T1000 (cell line): ENCODE measurements at regions not wholly inside any gene's neighbourhood (a gene's known extent, or its start where the extent isn't known, plus 50 kb on each side); places are given as distances from the start of the nearest gene placed in this dataset.
A peak's percentile ranks its signal among the peaks of the same experiment; 100 is the strongest.

Source experiments
- DNase-seq: peaks from one replicate; lab custom pipeline; 2025; ENCODE audit warnings: mixed read lengths; lab: John Stamatoyannopoulos, UW

GRCh38 chr10:63708421-63708820, 187.2 kb downstream of the REEP3 start:
- DNase-seq, result no peak

- DNase-seq, result no peak
Measured at GRCh38 chr10:63710703-63711102, 189.5 kb downstream of the REEP3 start.

- DNase-seq, result no peak
Measured at GRCh38 chr10:63711361-63711760, 190.2 kb downstream of the REEP3 start.

- DNase-seq, result peak; percentile 87
Measured at GRCh38 chr10:63711867-63712716, 190.9 kb downstream of the REEP3 start.

- no peak for DNase-seq
Measured at GRCh38 chr10:63712717-63713115, 191.5 kb downstream of the REEP3 start.

- no peak for DNase-seq
Measured at GRCh38 chr10:63713191-63714144, 192.3 kb downstream of the REEP3 start.

- no peak for DNase-seq
Measured at GRCh38 chr10:63716016-63716580, 194.9 kb downstream of the REEP3 start.

GRCh38 chr10:63717027-63717715, 196.0 kb downstream of the REEP3 start:
- no peak for DNase-seq

- no peak for DNase-seq
Measured at GRCh38 chr10:63718006-63718405, 196.8 kb downstream of the REEP3 start.

- DNase-seq, result no peak
Measured at GRCh38 chr10:63718421-63718820, 197.2 kb downstream of the REEP3 start.

GRCh38 chr10:63719226-63719856, 198.1 kb downstream of the REEP3 start:
- DNase-seq, result no peak

- no peak for DNase-seq
Measured at GRCh38 chr10:63720072-63720537, 198.9 kb downstream of the REEP3 start.

GRCh38 chr10:63720676-63721075, 199.5 kb downstream of the REEP3 start:
- DNase-seq, result no peak

- DNase-seq, result no peak
Measured at GRCh38 chr10:63722537-63722936, 201.3 kb downstream of the REEP3 start.

- DNase-seq, result no peak
Measured at GRCh38 chr10:63723320-63723719, 202.1 kb downstream of the REEP3 start.

- DNase-seq, result no peak
Measured at GRCh38 chr10:63723741-63724140, 202.5 kb downstream of the REEP3 start.

- DNase-seq, result no peak
Measured at GRCh38 chr10:63724922-63725321, 203.7 kb downstream of the REEP3 start.

- no peak for DNase-seq
Measured at GRCh38 chr10:63726867-63727266, 205.7 kb downstream of the REEP3 start.

- DNase-seq, result no peak
Measured at GRCh38 chr10:63727636-63728035, 206.4 kb downstream of the REEP3 start.

GRCh38 chr10:63735305-63735704, 214.1 kb downstream of the REEP3 start:
- no peak for DNase-seq

GRCh38 chr10:63738410-63738809, 217.2 kb downstream of the REEP3 start:
- DNase-seq, result peak; percentile 63
